ENCODE measurements at regions not wholly inside any gene's neighbourhood (a gene's known extent, or its start where the extent isn't known, plus 50 kb on each side); places are given as distances from the start of the nearest gene placed in this dataset.
"Not testable (repeated sequence)": the region's sequence is repeated elsewhere in the genome, so short reads cannot be mapped to it uniquely, and the experiment has no call there.

DNA sequence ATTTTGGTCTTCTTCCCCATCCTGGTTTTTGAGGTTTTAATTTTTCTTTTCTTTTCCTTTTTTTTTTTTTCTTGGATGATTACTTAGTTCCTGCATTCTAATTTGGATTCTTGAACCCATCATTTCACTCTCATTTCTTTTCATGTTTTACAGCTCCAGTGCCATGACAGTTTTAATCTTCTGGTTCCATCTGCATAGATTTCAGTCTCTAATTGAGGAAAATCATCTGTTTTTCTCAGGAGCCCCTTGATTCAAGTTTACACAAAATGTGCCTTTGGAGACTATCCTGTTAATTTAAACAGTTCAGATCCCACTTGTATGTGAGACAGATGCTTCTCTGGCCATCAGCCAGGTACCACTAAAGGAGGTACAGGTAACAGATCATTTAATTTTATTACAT lies 379.9 kb downstream of the PIK3C3 start:
- DNase-seq: no peak

DNA sequence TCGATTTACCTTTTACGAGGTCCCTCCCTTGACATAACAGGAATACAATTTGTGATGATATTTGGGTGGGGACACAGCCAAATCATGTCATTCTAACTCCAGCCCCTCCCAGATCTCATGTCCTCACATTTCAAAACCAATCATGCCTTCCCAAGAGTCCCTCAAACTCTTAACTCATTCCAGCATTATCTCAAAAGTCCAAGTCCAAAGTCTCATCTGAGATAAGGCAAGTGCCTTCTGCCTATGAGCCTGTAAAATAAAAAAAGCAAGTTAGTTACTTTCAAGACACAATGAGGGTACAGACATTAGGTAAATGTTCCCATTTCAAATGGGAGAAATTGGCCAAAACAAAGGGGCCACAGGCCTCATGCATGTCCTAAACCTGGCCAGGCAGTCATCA lies 381.1 kb downstream of the PIK3C3 start:
- no peak for DNase-seq

DNA sequence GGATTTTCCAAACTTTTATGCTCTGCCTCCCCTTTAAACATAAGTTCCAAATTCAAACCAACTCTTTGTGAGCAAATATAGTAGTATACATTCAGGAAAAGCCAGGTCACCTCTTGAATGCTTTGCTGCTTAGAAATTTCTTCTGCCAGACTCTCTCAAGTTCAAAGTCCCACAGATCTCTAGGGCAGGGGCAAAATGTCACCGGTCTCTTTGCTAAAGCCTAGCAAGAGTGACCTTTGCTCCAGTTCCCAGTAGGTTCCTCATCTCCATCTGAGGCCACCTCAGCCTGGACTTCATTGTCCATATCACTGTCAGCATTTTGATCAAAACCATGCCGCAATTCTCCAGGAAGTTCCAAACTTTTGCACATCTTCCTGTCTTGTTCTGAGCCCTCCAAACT lies 382.3 kb downstream of the PIK3C3 start:
- not testable (repeated sequence) for DNase-seq

DNA sequence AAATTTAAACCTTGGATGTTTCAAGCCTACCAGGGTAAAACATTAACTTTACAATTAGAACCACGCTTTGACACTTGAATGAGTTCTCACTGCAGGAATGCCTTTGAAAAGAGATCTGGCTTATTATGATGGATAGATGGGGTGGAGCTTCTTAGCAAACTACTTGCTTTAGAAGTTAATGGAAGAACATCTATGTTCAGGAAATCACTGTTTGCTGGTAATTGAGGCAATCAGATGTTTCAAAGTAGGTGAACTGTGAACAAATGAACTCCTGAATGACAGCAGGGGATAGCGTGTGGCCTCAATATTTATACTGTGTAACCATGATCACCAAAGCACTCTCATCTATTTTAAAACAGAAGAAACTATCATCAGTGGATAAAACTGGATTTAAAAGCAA lies 383.6 kb downstream of the PIK3C3 start:
- DNase-seq: no peak

DNA sequence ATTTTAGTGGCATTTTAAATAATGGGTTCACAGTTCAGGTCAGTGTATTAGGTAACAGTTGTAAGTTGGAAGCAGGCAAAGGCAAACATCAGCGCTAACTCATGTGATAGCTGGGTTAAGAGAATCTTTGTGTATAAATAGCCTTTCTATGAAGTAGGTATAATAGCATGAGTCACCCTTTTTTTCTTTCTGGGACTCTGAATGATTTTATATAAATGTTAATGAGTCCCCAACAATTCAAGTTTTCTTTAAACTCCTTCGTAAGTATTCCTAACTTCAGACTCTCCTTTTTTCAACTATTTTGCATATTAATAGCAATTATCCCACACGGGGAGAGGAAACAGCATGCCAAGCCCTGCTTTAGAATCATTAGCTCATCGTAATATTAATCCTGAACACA lies 384.3 kb downstream of the PIK3C3 start:
- no peak for DNase-seq

DNA sequence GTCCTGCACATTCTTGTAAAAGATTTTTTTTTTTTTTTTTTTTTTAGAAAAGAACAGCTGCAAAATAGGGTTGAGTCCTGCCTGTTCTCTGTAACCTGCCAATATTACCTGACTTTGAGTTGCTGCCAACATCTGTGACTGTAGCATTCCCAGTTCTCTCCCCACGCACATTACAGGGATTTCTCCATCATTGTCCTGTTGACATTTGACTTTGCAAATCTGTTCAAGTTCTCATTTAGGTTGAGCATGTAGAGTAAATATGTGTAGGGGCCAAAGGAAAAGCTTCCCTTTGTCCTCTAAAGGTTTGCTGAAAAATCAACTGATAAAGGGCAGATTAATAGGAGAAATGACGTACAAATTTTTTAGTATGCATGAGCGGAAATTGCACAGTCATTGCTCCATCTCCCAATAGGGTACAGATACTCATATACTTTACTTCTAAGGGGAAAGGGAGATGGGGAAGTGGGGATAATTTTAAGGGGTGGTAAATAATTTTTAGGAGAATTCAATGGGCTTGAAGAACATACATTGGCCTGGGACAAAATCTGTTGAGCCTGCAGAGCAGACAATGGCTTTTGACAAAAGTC lies 385.5 kb downstream of the PIK3C3 start:
- no peak for DNase-seq

DNA sequence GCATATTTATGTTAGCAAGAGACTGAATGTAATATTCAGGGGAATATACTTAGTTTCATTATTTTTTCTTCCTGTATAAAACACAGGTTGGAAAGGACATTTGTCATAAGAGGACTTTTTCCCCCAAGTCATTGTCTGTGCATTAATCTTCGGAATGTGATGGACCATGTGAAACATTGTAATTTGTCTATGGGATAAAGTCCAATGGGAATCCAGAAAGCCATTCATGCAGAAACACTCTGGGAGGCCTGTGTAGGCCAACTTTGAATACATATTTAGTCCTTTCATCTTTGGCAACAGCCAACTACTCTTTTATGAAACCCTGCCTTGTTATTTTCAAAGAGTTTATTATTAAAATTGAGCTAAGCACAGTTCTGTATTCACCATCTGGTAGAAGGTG lies 386.4 kb downstream of the PIK3C3 start:
- DNase-seq: no peak

- DNase-seq: no peak
Observed at GRCh38 chr18:42348722-42349121, 393.7 kb downstream of the PIK3C3 start.

- DNase-seq: no peak
Observed at GRCh38 chr18:42351455-42351854, 396.4 kb downstream of the PIK3C3 start.

- no peak for DNase-seq
Observed at GRCh38 chr18:42360716-42361115, 405.7 kb downstream of the PIK3C3 start.

DNA sequence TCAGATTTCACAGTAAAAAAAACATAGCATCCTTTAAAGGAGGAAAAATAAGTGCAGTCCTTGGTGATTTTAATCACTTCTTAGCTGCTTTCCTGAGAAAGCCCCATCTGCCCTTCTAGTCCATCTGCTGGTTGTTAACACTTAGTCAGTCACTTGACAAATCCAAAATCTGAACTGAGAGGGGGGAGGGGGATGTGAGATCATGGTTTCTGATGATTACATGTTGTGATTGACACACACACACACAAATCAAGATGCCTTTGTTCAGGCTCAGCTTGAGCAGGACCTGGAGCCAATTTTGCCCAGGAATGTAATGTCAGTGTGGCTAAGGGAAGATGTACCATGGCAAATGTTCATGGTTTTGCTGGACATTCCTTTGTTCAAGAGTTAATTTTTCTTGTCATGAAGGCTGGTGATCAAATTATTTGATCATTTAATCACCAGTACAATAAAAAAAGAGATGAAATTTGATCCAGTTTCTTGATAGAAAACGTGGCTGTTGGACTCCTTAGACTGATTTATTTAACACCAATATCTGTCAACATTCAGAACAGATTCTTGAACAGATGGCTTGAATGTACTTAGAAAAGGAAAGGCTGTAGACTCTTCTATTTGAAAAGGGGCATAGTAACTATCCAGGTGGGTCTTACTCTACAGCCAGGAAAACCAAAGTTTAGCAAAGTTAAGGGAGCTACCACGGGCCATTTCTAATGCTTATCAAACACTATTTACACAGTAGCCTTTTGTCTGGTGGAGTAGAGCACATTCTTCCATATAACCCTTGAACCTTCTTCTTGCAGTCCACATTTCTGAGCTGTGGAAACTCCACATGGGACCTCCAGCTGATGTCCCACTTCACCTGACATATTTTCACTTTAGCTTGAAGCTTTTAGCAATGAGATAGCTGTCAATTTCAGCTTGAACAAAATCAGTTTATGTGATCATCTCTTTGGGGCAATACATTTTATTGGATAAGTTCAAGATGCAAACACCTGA lies 408.7 kb downstream of the PIK3C3 start:
- DNase-seq: no peak

- no peak for DNase-seq
Observed at GRCh38 chr18:42364766-42365165, 409.7 kb downstream of the PIK3C3 start.

GRCh38 chr18:42365591-42365990 lies 410.6 kb downstream of the PIK3C3 start:
- DNase-seq: no peak

- no peak for DNase-seq
Observed at GRCh38 chr18:42373584-42373983, 418.6 kb downstream of the PIK3C3 start.

GRCh38 chr18:42374961-42375360 lies 419.9 kb downstream of the PIK3C3 start:
- no peak for DNase-seq

- not testable (repeated sequence) for DNase-seq
Observed at GRCh38 chr18:42378854-42379253, 423.8 kb downstream of the PIK3C3 start.

GRCh38 chr18:42381236-42381635 lies 426.2 kb downstream of the PIK3C3 start:
- DNase-seq: not testable (repeated sequence)

GRCh38 chr18:42392416-42392815 lies 437.4 kb downstream of the PIK3C3 start:
- no peak for DNase-seq

GRCh38 chr18:42392926-42393325 lies 437.9 kb downstream of the PIK3C3 start:
- no peak for DNase-seq

GRCh38 chr18:42394238-42394637 lies 439.2 kb downstream of the PIK3C3 start:
- DNase-seq: no peak

DNA sequence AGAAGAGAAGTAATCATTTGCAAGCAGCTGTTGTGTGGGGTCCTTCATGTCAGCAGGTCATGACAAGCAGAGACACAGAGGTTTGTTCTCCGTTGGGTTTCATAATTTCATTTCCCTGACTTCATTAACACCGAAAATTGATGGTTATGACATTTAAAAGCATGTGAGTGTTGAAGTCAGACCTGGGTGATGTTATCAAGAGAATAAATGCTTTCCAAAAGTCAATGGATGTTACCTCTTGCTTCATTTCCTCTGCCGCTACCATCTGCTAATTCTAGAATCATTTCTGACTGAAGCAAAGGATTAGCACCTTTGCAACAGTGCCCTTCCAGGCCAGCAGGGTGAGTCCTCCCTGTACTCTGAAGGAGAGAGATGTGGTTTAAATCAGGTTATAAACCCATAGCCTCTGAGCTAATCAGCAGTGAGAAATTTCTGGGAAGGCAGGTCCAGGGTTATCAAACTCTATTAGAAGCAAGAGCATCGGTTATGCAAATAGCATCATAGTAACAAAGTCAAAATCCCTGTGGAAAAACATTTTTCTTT lies 446.2 kb downstream of the PIK3C3 start:
- DNase-seq: no peak

DNA sequence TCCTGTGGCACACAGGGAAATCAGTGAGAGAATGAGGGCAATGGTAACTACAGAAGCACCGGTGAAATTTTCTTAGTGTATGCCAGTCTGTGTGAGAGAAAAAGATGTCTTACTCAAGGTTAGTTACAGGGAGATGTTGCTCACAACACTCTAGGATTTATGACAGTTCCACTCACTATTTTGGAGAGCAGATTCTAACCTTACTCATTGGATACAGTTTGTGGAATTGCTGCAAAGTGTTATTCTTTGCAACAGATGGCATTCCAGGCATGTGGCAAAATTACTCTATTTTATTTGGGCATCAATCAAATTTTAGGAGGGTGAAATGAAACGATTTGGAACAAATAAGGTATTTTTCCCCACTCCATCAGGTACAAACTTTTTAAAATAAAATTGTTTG lies 449.1 kb downstream of the PIK3C3 start:
- DNase-seq: no peak

DNA sequence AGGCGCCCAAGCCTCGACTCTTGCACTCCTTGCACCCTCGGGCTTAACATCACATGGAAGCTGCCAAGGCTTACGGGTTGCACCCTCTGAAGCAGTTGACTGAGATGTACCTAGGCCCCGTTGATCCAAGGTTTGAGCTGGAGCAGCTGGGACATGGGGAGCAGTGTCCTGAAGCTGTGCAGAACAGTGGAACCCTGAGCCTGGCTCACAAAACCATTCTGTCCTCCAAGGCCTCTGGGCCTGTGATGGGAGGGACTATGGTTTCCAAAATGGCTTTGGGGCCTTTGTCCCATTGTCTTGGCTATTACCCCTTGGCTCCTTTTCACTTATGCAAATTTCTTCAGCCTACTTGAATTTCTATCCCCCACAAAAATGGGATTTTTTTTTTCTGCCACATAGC lies 454.0 kb downstream of the PIK3C3 start:
- DNase-seq: no peak

DNA sequence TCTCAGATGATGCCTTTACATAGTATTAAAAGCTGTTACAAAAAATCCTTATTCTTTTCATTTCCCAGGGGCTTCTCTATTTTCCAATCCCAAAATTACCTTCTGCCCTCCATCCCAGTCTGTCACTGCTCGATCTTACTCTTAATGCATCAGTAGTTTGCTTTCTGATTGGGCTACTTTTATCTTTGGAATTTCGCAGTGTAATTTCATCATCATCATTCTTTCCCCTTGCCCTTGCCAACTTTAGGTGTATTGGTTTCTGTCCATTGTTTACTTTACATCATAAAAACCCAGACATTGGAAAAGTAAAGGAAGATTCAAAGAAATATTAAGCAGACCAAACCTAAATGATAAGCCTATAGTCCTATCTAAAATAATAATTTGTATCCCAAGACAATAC lies 457.2 kb downstream of the PIK3C3 start:
- no peak for DNase-seq
